NOMO-1 (cell line): ENCODE measurements at regions not wholly inside any gene's neighbourhood (a gene's known extent, or its start where the extent isn't known, plus 50 kb on each side); places are given as distances from the start of the nearest gene placed in this dataset.
A peak's percentile ranks its signal among the peaks of the same experiment; 100 is the strongest.

Source experiments
- DNase-seq, 2 experiments: peaks; one replicate each; lab custom pipeline; 2025; ENCODE audit not compliant: unreplicated experiment in 2 of 2; lab: John Stamatoyannopoulos, UW

- DNase-seq: no peak
These were observed 173.4 kb upstream of the CWC22 start for GRCh38 chr2:180180511-180180910.

GRCh38 chr2:180177534-180177933 lies 170.4 kb upstream of the CWC22 start:
- no peak for DNase-seq

- no peak for DNase-seq
These were observed 168.6 kb upstream of the CWC22 start for GRCh38 chr2:180175736-180176135.

- no peak for DNase-seq
These were observed 167.5 kb upstream of the CWC22 start for GRCh38 chr2:180174580-180174979.

- no peak for DNase-seq
These were observed 162.4 kb upstream of the CWC22 start for GRCh38 chr2:180169474-180169873.

GRCh38 chr2:180161415-180161814 lies 154.3 kb upstream of the CWC22 start:
- no peak for DNase-seq

- no peak for DNase-seq
These were observed 152.8 kb upstream of the CWC22 start for GRCh38 chr2:180159921-180160320.

- DNase-seq: no peak
These were observed 151.9 kb upstream of the CWC22 start for GRCh38 chr2:180158961-180159360.

- DNase-seq: no peak
These were observed 149.6 kb upstream of the CWC22 start for GRCh38 chr2:180156651-180157050.

- no peak for DNase-seq
These were observed 143.5 kb upstream of the CWC22 start for GRCh38 chr2:180150606-180151005.

- DNase-seq: no peak
These were observed 139.4 kb upstream of the CWC22 start for GRCh38 chr2:180146541-180146940.

- no peak for DNase-seq
These were observed 139.0 kb upstream of the CWC22 start for GRCh38 chr2:180146114-180146513.

- DNase-seq: no peak
These were observed 138.1 kb upstream of the CWC22 start for GRCh38 chr2:180145163-180145562.

GRCh38 chr2:180144338-180144813 lies 137.3 kb upstream of the CWC22 start:
- no peak for DNase-seq

- no peak for DNase-seq
These were observed 136.7 kb upstream of the CWC22 start for GRCh38 chr2:180143633-180144337.

- no peak for DNase-seq
These were observed 134.5 kb upstream of the CWC22 start for GRCh38 chr2:180141600-180141999.

- DNase-seq: no peak
These were observed 126.6 kb upstream of the CWC22 start for GRCh38 chr2:180133736-180134135.

GRCh38 chr2:180130403-180130802 lies 123.3 kb upstream of the CWC22 start:
- DNase-seq: no peak

GRCh38 chr2:180128861-180129260 lies 121.8 kb upstream of the CWC22 start:
- no peak for DNase-seq

- DNase-seq: peak; percentile 76 to 87
These were observed 118.3 kb upstream of the CWC22 start for GRCh38 chr2:180125245-180125962.

- DNase-seq: peak; percentile 37 to 38
These were observed 117.4 kb upstream of the CWC22 start for GRCh38 chr2:180124273-180125139.
